Body of pancreas (tissue), 4 donors: ENCODE measurements at regions not wholly inside any gene's neighbourhood (a gene's known extent, or its start where the extent isn't known, plus 50 kb on each side); places are given as distances from the start of the nearest gene placed in this dataset.
"Not testable (repeated sequence)": the region's sequence is repeated elsewhere in the genome, so short reads cannot be mapped to it uniquely, and the experiment has no call there.

Experiments
- ATAC-seq: fragments of 150-250 bp; one replicate; pipeline ENCODE4 v1.9.1; 2016
- DNase-seq, 4 donors: peaks; one replicate each; pipeline ENCODE4 v3.0.0-alpha.2; 2019
- H3K27ac ChIP-seq, 4 donors: fragments of 200-600 bp; sonication (generic); 1 replicate in 3 of 4; 2 replicates in 1 of 4; pipeline versions ENCODE4 v1.5.1 to v1.6.1; 2016 to 2019; ENCODE audit warnings: mild to moderate bottlenecking in 1 of 4, mixed read lengths in 1 of 4, moderate library complexity in 1 of 4
- H3K27me3 ChIP-seq, 2 donors: fragments of 200-600 bp; sonication (generic); one replicate each; pipeline ENCODE4 v1.6.0; 2016; ENCODE audit warnings: mild to moderate bottlenecking in 1 of 2
- H3K36me3 ChIP-seq, 2 donors: fragments of 200-600 bp; sonication (generic); replicated peaks in 1 of 2; 2 replicates each; pipeline ENCODE4 v1.5.1; 2016; ENCODE audit warnings: low read depth in 2 of 2; ENCODE audit not compliant: insufficient read depth in 1 of 2
- H3K4me1 ChIP-seq: fragments of 200-600 bp; sonication (generic); one replicate; pipeline ENCODE4 v1.6.0; 2016
- H3K4me3 ChIP-seq, 2 donors: fragments of 200-600 bp; sonication (generic); 1 replicate in 1 of 2; 2 replicates in 1 of 2; pipeline ENCODE4 v1.5.1; 2016 to 2019
- H3K9me3 ChIP-seq, 3 donors: fragments of 200-600 bp; sonication (generic); 1 replicate in 2 of 3; 2 replicates in 1 of 3; pipeline ENCODE4 v1.5.1; 2016
- POLR2A ChIP-seq, 3 donors: fragments of 450-650 bp; IDR thresholded peaks; one replicate each; pipeline ENCODE4 v1.6.1; 2016; ENCODE audit warnings: antibody characterized with exemption in 3 of 3, mild to moderate bottlenecking in 2 of 3
- WGBS, 2 donors: methylation state at CpG; one replicate each; pipeline ENCODE4 v1.1.5; 2017; 5-methylcytosine and 5-hydroxymethylcytosine counted together
- intact Hi-C: fragments of 100-400 bp; cut with DNase I; formaldehyde crosslinking; loops from one replicate; pipeline ENCODE4 v1.15.1; 2023
- TF ChIP-seq, protein P1 (sequence below), 7 experiments: fragments of 450-650 bp in 4 of 7; fragments of 200-600 bp in 3 of 7; sonication (generic) in 3 of 7; IDR thresholded peaks; one replicate each; pipeline ENCODE4 v1.5.1; 2016 to 2019; ENCODE audit warnings: antibody characterized with exemption in 7 of 7

- peaks cover 0 to 7% of the 10 kb centered on the region in 2 donors for H3K36me3 ChIP-seq
- DNase-seq (no peak), ATAC-seq (no peak)
- H3K4me3 ChIP-seq: no peak overlapping the region
- intact Hi-C loops: no loop called here
- WGBS, 2 donors: 89 to 95% methylated on average over 25 to 37 of the region's 38 CpGs
- H3K4me1 ChIP-seq: peaks cover 6% of the 10 kb centered on the region
- no peak overlapping the region for H3K27ac ChIP-seq
- no peaks in the 10 kb centered on the region for H3K9me3 ChIP-seq
- TF ChIP-seq POLR2A (IDR thresholded peaks at IDR 0.05): no peak
- TF ChIP-seq, protein P1, sequence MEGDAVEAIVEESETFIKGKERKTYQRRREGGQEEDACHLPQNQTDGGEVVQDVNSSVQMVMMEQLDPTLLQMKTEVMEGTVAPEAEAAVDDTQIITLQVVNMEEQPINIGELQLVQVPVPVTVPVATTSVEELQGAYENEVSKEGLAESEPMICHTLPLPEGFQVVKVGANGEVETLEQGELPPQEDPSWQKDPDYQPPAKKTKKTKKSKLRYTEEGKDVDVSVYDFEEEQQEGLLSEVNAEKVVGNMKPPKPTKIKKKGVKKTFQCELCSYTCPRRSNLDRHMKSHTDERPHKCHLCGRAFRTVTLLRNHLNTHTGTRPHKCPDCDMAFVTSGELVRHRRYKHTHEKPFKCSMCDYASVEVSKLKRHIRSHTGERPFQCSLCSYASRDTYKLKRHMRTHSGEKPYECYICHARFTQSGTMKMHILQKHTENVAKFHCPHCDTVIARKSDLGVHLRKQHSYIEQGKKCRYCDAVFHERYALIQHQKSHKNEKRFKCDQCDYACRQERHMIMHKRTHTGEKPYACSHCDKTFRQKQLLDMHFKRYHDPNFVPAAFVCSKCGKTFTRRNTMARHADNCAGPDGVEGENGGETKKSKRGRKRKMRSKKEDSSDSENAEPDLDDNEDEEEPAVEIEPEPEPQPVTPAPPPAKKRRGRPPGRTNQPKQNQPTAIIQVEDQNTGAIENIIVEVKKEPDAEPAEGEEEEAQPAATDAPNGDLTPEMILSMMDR (IDR thresholded peaks at IDR 0.05): no peak
- H3K27me3 ChIP-seq: no peaks in the 10 kb centered on the region
Observed at GRCh38 chr19:5245631-5246553, 94.7 kb downstream of the PTPRS start.

GRCh38 chr19:5244351-5244750, 96.3 kb downstream of the PTPRS start:
- TF ChIP-seq, protein P1 (IDR thresholded peaks at IDR 0.05): no peak
- TF ChIP-seq POLR2A (IDR thresholded peaks at IDR 0.05): no peak
- no peak for ATAC-seq

DNA sequence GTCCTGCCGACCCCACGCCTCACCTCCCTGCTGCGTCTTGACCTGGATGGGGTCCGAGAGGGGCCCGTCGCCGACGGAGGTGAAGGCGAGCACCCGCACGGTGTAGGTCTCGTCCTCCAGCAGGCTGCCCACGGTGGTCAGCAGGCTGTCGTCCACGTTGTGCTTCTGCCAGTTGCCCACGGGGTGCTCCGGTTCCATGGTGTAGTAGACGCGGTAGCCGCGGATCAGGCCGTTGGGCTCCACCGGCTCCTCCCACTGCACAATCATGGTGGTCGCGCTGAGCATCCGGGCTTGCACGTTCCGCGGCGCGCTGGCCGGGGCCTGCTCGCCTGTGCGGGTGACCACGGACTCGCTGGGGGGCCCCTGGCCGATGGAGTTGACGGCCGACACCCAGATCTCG, 96.7 kb downstream of the PTPRS start:
- WGBS, 2 donors: 94% methylated on average over 39 of the region's 40 CpGs; no CpG with 5 or more reads in 1 of the 2 donors
- Histone ChIP-seq H3K36me3 (peaks cover 0 to 7% of the 10 kb centered on the region in 2 donors), H3K27me3 (no peaks in the 10 kb centered on the region), H3K4me3 (no peak overlapping the region), H3K27ac (no peak overlapping the region), H3K9me3 (no peaks in the 10 kb centered on the region), H3K4me1 (no peaks in the 10 kb centered on the region)
- intact Hi-C loops: no loop called here
- DNase-seq (no peak), ATAC-seq (no peak)
- TF ChIP-seq POLR2A (IDR thresholded peaks at IDR 0.05): no peak
- TF ChIP-seq, protein P1 (IDR thresholded peaks at IDR 0.05): no peak

More at GRCh38 chr19:5244351-5244750, 96.3 kb downstream of the PTPRS start:
- Histone ChIP-seq H3K27ac (no peak overlapping the region), H3K36me3 (peaks cover 0 to 7% of the 10 kb centered on the region in 2 donors), H3K27me3 (no peaks in the 10 kb centered on the region), H3K4me1 (no peaks in the 10 kb centered on the region), H3K4me3 (no peak overlapping the region), H3K9me3 (no peaks in the 10 kb centered on the region)
- whole genome bisulfite sequencing, 2 donors: 92 to 99% methylated on average over 9 of the region's 11 CpGs
- intact Hi-C loops: no loop called here
- DNase-seq: no peak

DNA sequence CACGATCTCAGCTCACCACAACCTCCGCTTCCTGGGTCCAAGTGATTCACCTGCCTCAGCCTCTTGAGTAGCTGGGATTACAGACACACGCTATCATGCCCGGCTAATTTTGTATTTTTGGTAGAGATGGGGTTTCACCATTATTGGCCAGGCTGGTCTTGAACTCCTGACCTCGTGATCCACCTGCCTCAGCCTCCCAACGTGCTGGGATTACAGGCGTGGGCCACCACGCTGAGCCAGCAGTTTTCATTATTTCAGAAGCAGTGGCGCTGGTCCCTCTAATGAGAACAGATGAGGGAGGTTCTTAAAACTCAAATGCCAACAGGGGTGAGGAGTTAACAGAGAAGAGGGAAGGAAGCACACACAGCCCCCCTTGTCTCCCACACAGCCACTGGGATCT, 98.7 kb downstream of the PTPRS start:
- H3K36me3 ChIP-seq, H3K27ac ChIP-seq, H3K27me3 ChIP-seq, H3K9me3 ChIP-seq, intact Hi-C loops, ATAC-seq, DNase-seq, H3K4me3 ChIP-seq, H3K4me1 ChIP-seq: not testable (repeated sequence)
- WGBS, 2 donors: 94 to 96% methylated on average over 9 of the region's 9 CpGs

DNA sequence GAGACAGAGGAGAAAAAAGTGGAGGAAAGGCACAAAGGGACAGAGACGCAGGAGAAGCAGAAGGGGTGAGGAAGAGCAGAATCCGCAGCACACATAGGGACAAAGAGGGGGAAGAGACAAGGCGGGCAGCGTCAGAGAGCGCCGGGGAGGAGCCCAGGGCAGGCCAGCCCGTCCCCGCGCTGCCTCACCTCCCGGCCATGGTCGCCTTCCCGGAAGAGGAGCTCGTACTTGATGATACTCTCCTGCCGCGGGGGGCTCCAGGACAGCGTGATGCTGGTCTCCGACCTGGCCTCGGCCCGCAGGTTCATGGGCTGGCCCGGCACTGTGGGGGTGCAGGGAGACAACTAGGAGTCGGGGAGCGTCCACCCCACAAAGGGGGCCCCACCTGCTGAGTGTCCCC, 100.6 kb downstream of the PTPRS start:
- H3K4me1 ChIP-seq: no peaks in the 10 kb centered on the region
- DNase-seq: no peak
- H3K36me3 ChIP-seq: peaks cover 0 to 7% of the 10 kb centered on the region in 2 donors
- ATAC-seq: no peak
- H3K9me3 ChIP-seq: no peaks in the 10 kb centered on the region
- intact Hi-C loops: no loop called here
- TF ChIP-seq, protein P1 (IDR thresholded peaks at IDR 0.05): no peak
- TF ChIP-seq POLR2A (IDR thresholded peaks at IDR 0.05): no peak
- 92 to 96% methylated on average over 15 to 20 of the region's 22 CpGs for WGBS, 2 donors
- H3K27me3 ChIP-seq: no peaks in the 10 kb centered on the region
- H3K4me3 ChIP-seq: no peak overlapping the region
- no peak overlapping the region for H3K27ac ChIP-seq
